HEK293T (cell line): ENCODE measurements at regions not wholly inside any gene's neighbourhood (a gene's known extent, or its start where the extent isn't known, plus 50 kb on each side); places are given as distances from the start of the nearest gene placed in this dataset.

ENCODE experiments used
- HDGF ChIP-seq: fragments of 450-650 bp; IDR thresholded peaks from 2 replicates; pipeline ENCODE4 v1.6.1; 2017; ENCODE audit warnings: antibody characterized with exemption, borderline replicate concordance
- SP1 ChIP-seq: fragments of 450-650 bp; IDR thresholded peaks from 2 replicates; pipeline ENCODE4 v1.6.1; 2017

DNA sequence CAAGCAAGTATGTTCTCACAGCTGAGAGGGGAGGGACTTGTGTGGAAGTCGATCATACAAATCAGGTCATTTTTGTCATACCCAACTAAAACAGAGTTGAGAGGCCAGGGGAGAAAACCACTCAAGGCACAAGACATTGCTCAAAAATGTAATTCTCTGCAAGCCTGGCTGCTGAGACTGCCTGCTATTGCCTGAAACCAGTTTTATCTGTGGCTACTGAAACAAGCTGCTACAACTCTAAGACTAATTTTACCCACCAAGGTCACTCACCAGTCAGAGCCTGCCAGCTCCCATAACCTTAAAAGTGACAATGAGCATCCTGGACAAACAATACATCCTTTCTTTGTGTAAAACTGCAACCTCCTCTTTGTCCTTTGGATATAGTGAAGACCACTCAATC lies 54.1 kb upstream of the CST7 start:
- no peak for TF ChIP-seq SP1
- TF ChIP-seq HDGF: no peak
